SH-SY5Y (cell line): ENCODE measurements at regions not wholly inside any gene's neighbourhood (a gene's known extent, or its start where the extent isn't known, plus 50 kb on each side); places are given as distances from the start of the nearest gene placed in this dataset.

Experiments used
- GATA2 ChIP-seq: IDR thresholded peaks from 2 replicates; pipeline ENCODE4 v1.6.1; 2011; ENCODE audit warnings: mild to moderate bottlenecking, low read depth, low read length
- GATA3 ChIP-seq: IDR thresholded peaks from 2 replicates; pipeline ENCODE4 v1.6.1; 2011; ENCODE audit warnings: low read depth, mild to moderate bottlenecking, low read length, moderate library complexity

DNA sequence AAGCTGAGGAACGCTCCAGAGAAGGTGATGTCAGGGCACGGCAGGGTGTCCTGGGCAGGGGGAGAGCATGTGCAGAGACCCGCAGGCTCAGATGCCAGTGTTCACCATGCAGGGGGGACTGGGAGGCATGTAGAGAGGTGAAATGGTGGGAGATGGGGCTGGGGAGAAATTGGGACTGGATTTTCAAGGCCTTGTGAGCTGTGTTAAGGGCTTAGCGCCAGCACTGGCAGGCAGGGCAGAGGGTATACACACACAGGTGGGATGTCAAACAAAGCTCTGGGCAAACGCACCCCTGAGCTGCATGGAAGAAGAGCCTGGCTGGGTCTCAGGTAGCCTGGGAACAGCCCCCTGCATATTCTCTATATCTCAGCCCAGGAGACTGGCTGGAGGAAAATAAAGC is 282.7 kb downstream of the SHQ1 start:
- TF ChIP-seq GATA2 (no peak), GATA3 (no peak)
